ENCODE measurements at regions not wholly inside any gene's neighbourhood (a gene's known extent, or its start where the extent isn't known, plus 50 kb on each side); places are given as distances from the start of the nearest gene placed in this dataset.

- no peak for TF ChIP-seq CTCF (conservative IDR thresholded peaks at IDR 0.05; ENCODE audit: control insufficient read depth, insufficient read depth, low read depth, low read length)
- no peak for DNase-seq (ENCODE audit: low read depth)
- H3K4me3 ChIP-seq (ENCODE audit: control insufficient read depth, low read depth, low read length) = no peak overlapping the region
Observed at GRCh38 chr21:43364261-43364510, 62.7 kb downstream of the SIK1 start.

GRCh38 chr21:43363506-43364260 is 63.2 kb downstream of the SIK1 start:
- TF ChIP-seq CTCF (conservative IDR thresholded peaks at IDR 0.05; ENCODE audit: control insufficient read depth, insufficient read depth, low read depth, low read length) = no peak
- no peak overlapping the region for H3K4me3 ChIP-seq (ENCODE audit: control insufficient read depth, low read depth, low read length)
- no peak for DNase-seq (ENCODE audit: low read depth)

- no peak overlapping the region for H3K4me3 ChIP-seq (ENCODE audit: control insufficient read depth, low read depth, low read length)
- no peak for DNase-seq (ENCODE audit: low read depth)
- TF ChIP-seq CTCF (conservative IDR thresholded peaks at IDR 0.05; ENCODE audit: control insufficient read depth, insufficient read depth, low read depth, low read length) = no peak
Observed at GRCh38 chr21:43362915-43363314, 64.0 kb downstream of the SIK1 start.

- H3K4me3 ChIP-seq (ENCODE audit: control insufficient read depth, low read depth, low read length) = no peak overlapping the region
- peak; percentile 66 for DNase-seq (ENCODE audit: low read depth)
- TF ChIP-seq CTCF (conservative IDR thresholded peaks at IDR 0.05; ENCODE audit: control insufficient read depth, insufficient read depth, low read depth, low read length) = no peak
Observed at GRCh38 chr21:43362321-43362791, 64.6 kb downstream of the SIK1 start.

- peak; percentile 33 for DNase-seq (ENCODE audit: low read depth)
- H3K4me3 ChIP-seq (ENCODE audit: control insufficient read depth, low read depth, low read length) = no peak overlapping the region
- no peak for TF ChIP-seq CTCF (conservative IDR thresholded peaks at IDR 0.05; ENCODE audit: control insufficient read depth, insufficient read depth, low read depth, low read length)
Observed at GRCh38 chr21:43361493-43362296, 65.2 kb downstream of the SIK1 start.

GRCh38 chr21:43361127-43361492 is 65.8 kb downstream of the SIK1 start:
- no peak overlapping the region for H3K4me3 ChIP-seq (ENCODE audit: control insufficient read depth, low read depth, low read length)
- DNase-seq (ENCODE audit: low read depth) = peak; percentile 28
- TF ChIP-seq CTCF (conservative IDR thresholded peaks at IDR 0.05; ENCODE audit: control insufficient read depth, insufficient read depth, low read depth, low read length) = no peak
